ENCODE measurements at regions not wholly inside any gene's neighbourhood (a gene's known extent, or its start where the extent isn't known, plus 50 kb on each side); places are given as distances from the start of the nearest gene placed in this dataset.
"Not testable (repeated sequence)": the region's sequence is repeated elsewhere in the genome, so short reads cannot be mapped to it uniquely, and the experiment has no call there.

DNA sequence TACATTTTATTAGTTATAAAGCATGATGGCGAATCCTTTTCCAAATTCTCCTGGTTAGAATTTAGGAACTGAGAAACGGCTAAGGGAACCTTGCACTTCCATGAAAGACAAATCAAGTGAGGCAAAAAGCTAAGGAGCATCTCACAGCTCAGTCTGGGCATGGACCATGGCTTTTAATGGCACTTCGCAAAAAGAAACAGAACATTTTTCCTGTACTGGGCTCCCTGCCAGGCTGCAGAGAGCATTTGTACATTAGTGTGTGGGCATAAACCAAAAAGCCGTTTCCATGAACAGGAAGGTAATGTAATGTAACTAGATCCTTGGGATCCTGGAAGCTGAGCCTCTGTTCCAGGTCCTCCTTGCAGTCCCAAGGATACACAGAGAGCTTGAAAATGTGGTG is 354.2 kb downstream of the MRPS30 start:
- in situ Hi-C loops (cut with HindIII; ENCODE audit: low pct_ligation_motif_present, low pct_unique_long_range_greater_than_20kb, low sequenced_read_pairs) = no loop called here
- no peak for DNase-seq

GRCh38 chr5:45171563-45171962 is 362.8 kb downstream of the MRPS30 start:
- in situ Hi-C loops (cut with HindIII; ENCODE audit: low pct_ligation_motif_present, low pct_unique_long_range_greater_than_20kb, low sequenced_read_pairs) = no loop called here
- DNase-seq = no peak

- DNase-seq; in situ Hi-C loops (cut with HindIII; ENCODE audit: low pct_ligation_motif_present, low pct_unique_long_range_greater_than_20kb, low sequenced_read_pairs): not testable (repeated sequence)
These were observed 363.9 kb downstream of the MRPS30 start for GRCh38 chr5:45172634-45173033.

GRCh38 chr5:45179686-45180085 is 370.9 kb downstream of the MRPS30 start:
- no peak for DNase-seq
- in situ Hi-C loops (cut with HindIII; ENCODE audit: low pct_ligation_motif_present, low pct_unique_long_range_greater_than_20kb, low sequenced_read_pairs) = no loop called here

DNA sequence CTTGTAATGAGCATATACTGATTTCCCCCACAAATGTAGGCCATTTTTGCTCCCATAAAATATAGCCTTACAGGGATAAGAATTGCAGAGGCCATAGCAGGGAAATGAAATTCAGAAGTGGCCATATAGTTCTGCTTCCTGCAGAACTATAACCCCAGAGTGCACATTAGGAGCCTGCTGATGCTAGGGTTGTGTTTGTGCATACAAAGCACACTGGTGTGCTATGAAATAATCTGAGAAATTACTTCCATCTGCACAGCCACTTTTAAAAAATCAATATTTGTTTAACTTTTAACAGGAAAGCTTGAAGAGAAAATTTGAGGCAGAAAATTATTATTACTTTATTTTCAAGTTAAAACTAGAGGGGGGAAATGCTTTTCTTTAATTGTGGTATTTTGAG is 380.3 kb downstream of the MRPS30 start:
- no peak for DNase-seq
- in situ Hi-C loops (cut with HindIII; ENCODE audit: low pct_ligation_motif_present, low pct_unique_long_range_greater_than_20kb, low sequenced_read_pairs) = no loop called here

GRCh38 chr5:45189481-45189880 is 380.7 kb downstream of the MRPS30 start:
- in situ Hi-C loops (cut with HindIII; ENCODE audit: low pct_ligation_motif_present, low pct_unique_long_range_greater_than_20kb, low sequenced_read_pairs) = no loop called here
- DNase-seq = no peak

DNA sequence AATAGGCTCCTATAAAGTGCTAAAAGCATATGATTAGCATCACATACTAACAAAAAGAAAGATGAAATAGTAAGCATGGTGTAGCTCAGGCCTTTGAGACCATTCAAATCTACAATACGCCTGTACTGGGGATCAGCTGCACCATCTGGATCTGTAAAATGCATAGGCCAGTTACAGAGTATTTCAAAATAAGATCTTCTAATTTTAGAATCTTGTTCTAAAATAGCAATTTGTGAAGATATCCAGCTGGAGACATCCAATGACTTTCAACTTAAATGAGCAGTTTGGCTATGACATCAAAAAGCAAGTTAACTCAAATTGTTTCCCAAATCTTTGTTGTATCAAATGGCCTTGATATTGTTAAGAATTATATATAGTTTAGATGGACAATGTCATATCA is 386.3 kb downstream of the MRPS30 start:
- in situ Hi-C loops (cut with HindIII; ENCODE audit: low pct_ligation_motif_present, low pct_unique_long_range_greater_than_20kb, low sequenced_read_pairs) = no loop called here
- no peak for DNase-seq

Measured in ACHN (cell line).